SK-N-SH (cell line): ENCODE measurements at regions not wholly inside any gene's neighbourhood (a gene's known extent, or its start where the extent isn't known, plus 50 kb on each side); places are given as distances from the start of the nearest gene placed in this dataset.

ENCODE experiments used
- CTCF ChIA-PET: fragments of 300-600, 350-600 bp; formaldehyde crosslinking; extraction: SDS; loops from one replicate; lab custom pipeline; 2021; lab: Yijun Ruan, JAX
- POLR2A ChIA-PET: fragments of 350-600 bp; sonication (Branson Sonifier 250); formaldehyde crosslinking; extraction: SDS; loops from one replicate; lab custom pipeline; 2020; ENCODE audit warnings: antibody characterized with exemption, inconsistent platforms; lab: Yijun Ruan, JAX
- DNase-seq: peaks from one replicate; pipeline ENCODE4 v3.0.0; 2012
- H2AFZ ChIP-seq: fragments of 200-600 bp; sonication (generic); 2 replicates; pipeline ENCODE4 v1.8.1; 2016; ENCODE audit warnings: antibody characterized with exemption, mild to moderate bottlenecking, low read depth
- H3F3A ChIP-seq: fragments of 200-600 bp; sonication (generic); replicated peaks from 2 replicates; pipeline ENCODE3; 2016; ENCODE audit warnings: antibody characterized with exemption, mild to moderate bottlenecking; ENCODE audit not compliant: insufficient read depth
- H3K27ac ChIP-seq, 2 experiments: fragments of 200-500 bp in 1 of 2; fragments of 200-600 bp in 1 of 2; sonication (Bioruptor generic) in 1 of 2; sonication (generic), shearing (Covaris generic) in 1 of 2; 2 replicates each; pipeline versions ENCODE4 v1.5.1 to v1.6.1; 2014 to 2016; ENCODE audit warnings: low read depth in 2 of 2, inconsistent platforms in 1 of 2, low read length in 1 of 2, mild to moderate bottlenecking in 1 of 2, mixed read lengths in 1 of 2
- H3K27me3 ChIP-seq: fragments of 200-600 bp; sonication (generic), shearing (Covaris generic); 2 replicates; pipeline ENCODE4 v1.6.1; 2016; ENCODE audit warnings: mixed run types; ENCODE audit not compliant: insufficient read depth
- H3K36me3 ChIP-seq, 2 experiments: fragments of 200-500 bp in 1 of 2; fragments of 200-600 bp in 1 of 2; sonication (Bioruptor generic) in 1 of 2; sonication (generic) in 1 of 2; replicated peaks in 1 of 2; 2 replicates each; pipeline versions ENCODE3 to v1.5.1; 2014 to 2016; ENCODE audit warnings: low read length in 1 of 2, mild to moderate bottlenecking in 1 of 2; ENCODE audit not compliant: insufficient read depth in 2 of 2, control insufficient read depth in 1 of 2
- H3K4me1 ChIP-seq, 2 experiments: fragments of 200-500 bp in 1 of 2; fragments of 200-600 bp in 1 of 2; sonication (Bioruptor generic) in 1 of 2; sonication (generic), shearing (Covaris generic) in 1 of 2; 2 replicates each; pipeline versions ENCODE4 v1.5.1 to v1.6.1; 2014 to 2016; ENCODE audit warnings: low read depth in 1 of 2, low read length in 1 of 2, mixed run types in 1 of 2; ENCODE audit not compliant: insufficient read depth in 2 of 2, control insufficient read depth in 1 of 2
- H3K4me2 ChIP-seq: fragments of 200-600 bp; sonication (generic), shearing (Covaris generic); 2 replicates; pipeline ENCODE4 v1.6.1; 2017; ENCODE audit warnings: mixed run types
- H3K4me3 ChIP-seq, 2 experiments: fragments of 200-500 bp in 1 of 2; fragments of 200-600 bp in 1 of 2; sonication (Bioruptor generic) in 1 of 2; sonication (generic), shearing (Covaris generic) in 1 of 2; 2 replicates each; pipeline versions ENCODE4 v1.5.1 to v1.8.1; 2014 to 2016; ENCODE audit warnings: low read depth in 2 of 2, inconsistent platforms in 1 of 2, low read length in 1 of 2, mild to moderate bottlenecking in 1 of 2, mixed read lengths in 1 of 2, moderate library complexity in 1 of 2
- H3K79me2 ChIP-seq: fragments of 200-600 bp; sonication (generic); 2 replicates; pipeline ENCODE4 v1.8.1; 2017; ENCODE audit warnings: mild to moderate bottlenecking; ENCODE audit not compliant: insufficient read depth
- H3K9ac ChIP-seq: fragments of 200-600 bp; sonication (generic); 2 replicates; pipeline ENCODE4 v1.6.1; 2017; ENCODE audit warnings: mixed run types
- H3K9me2 ChIP-seq: fragments of 200-600 bp; sonication (generic); 2 replicates; pipeline ENCODE4 v1.6.1; 2017; ENCODE audit warnings: mixed run types
- H3K9me3 ChIP-seq: fragments of 200-600 bp; sonication (generic); 2 replicates; pipeline ENCODE4 v1.6.1; 2017; ENCODE audit warnings: mixed run types, mild to moderate bottlenecking, moderate library complexity
- H4K20me1 ChIP-seq: fragments of 200-600 bp; sonication (generic); 2 replicates; pipeline ENCODE4 v1.6.1; 2017; ENCODE audit warnings: mild to moderate bottlenecking, mixed run types; ENCODE audit not compliant: insufficient read depth
- CHD2 ChIP-seq: fragments of 150-350 bp; IDR thresholded peaks from 2 replicates; pipeline ENCODE4 v1.6.1; 2018; ENCODE audit warnings: low read length; ENCODE audit not compliant: partially characterized antibody
- FOSL2 ChIP-seq: IDR thresholded peaks from 2 replicates; pipeline ENCODE4 v1.4.0; 2012; ENCODE audit warnings: low read depth, mild to moderate bottlenecking, moderate library complexity, borderline replicate concordance
- GATA2 ChIP-seq: sonication (generic); formaldehyde crosslinking; IDR thresholded peaks from 2 replicates; pipeline ENCODE4 v1.5.0; 2020; ENCODE audit warnings: mild to moderate bottlenecking, missing genetic modification reagents
- MEF2A ChIP-seq: IDR thresholded peaks from 2 replicates; pipeline ENCODE4 v1.4.0; 2012; ENCODE audit warnings: low read depth, borderline replicate concordance
- NFIC ChIP-seq: IDR thresholded peaks from 2 replicates; pipeline ENCODE4 v1.4.0; 2012; ENCODE audit warnings: borderline replicate concordance
- RCOR1 ChIP-seq: fragments of 150-350 bp; IDR thresholded peaks from 2 replicates; pipeline ENCODE4 v1.6.1; 2017; ENCODE audit warnings: antibody characterized with exemption, low read length
- REST ChIP-seq: IDR thresholded peaks from 2 replicates; pipeline ENCODE4 v1.6.1; 2012; ENCODE audit warnings: mild to moderate bottlenecking, low read depth, low read length, moderate library complexity
- SIN3A ChIP-seq: IDR thresholded peaks from 2 replicates; pipeline ENCODE4 v1.6.1; 2012; ENCODE audit warnings: low read depth, mild to moderate bottlenecking, low read length, moderate library complexity, borderline replicate concordance
- SMC3 ChIP-seq: IDR thresholded peaks from 2 replicates; pipeline ENCODE4 v1.6.1; 2012; ENCODE audit warnings: low read depth, low read length, improper control_type of control experiment
- TAF1 ChIP-seq: IDR thresholded peaks from 2 replicates; pipeline ENCODE4 v1.6.1; 2012; ENCODE audit warnings: low read depth, mild to moderate bottlenecking, low read length, moderate library complexity, borderline replicate concordance
- TCF12 ChIP-seq: IDR thresholded peaks from 2 replicates; pipeline ENCODE4 v1.4.0; 2012
- ZBTB33 ChIP-seq: IDR thresholded peaks from 2 replicates; pipeline ENCODE4 v1.4.0; 2012; ENCODE audit warnings: low read depth, borderline replicate concordance
- WGBS: methylation state at CpG from one replicate; pipeline ENCODE4 v1.1.6; 2017; ENCODE audit warnings: low lambda C conversion rate; 5-methylcytosine and 5-hydroxymethylcytosine counted together
- TF ChIP-seq, protein P1 (sequence below): IDR thresholded peaks from 2 replicates; pipeline ENCODE4 v1.4.0; 2012; ENCODE audit warnings: low read depth, borderline replicate concordance
- TF ChIP-seq, protein P2 (sequence below): fragments of 200-600 bp; sonication (generic); IDR thresholded peaks from 2 replicates; pipeline ENCODE4 v1.6.1; 2017; ENCODE audit warnings: antibody characterized with exemption, mild to moderate bottlenecking, moderate library complexity

DNA sequence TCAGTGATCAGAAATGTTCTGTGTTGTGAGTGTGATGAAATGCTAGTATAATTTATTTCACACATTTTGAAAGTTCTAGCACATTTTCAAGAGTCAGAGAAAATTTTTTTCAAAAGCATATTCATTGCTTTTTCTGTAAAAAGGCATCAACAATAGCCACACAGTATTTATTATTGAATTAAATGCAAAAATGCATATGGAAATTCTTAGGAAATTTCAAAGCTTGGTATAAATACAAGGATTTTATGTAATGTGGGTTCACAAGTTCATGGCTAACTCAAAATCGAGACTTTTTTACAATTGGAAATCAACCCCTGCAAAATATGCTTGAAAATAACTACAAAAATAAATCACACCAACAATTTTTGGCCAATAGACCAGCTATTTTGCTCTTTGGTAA lies 302.0 kb upstream of the ECI2 start:
- Histone ChIP-seq H3K36me3 (no peaks in the 10 kb centered on the region), H3K9me2 (no peaks in the 10 kb centered on the region), H3K27ac (no peak overlapping the region), H3K79me2 (no peaks in the 10 kb centered on the region), H3K4me1 (no peaks in the 10 kb centered on the region), H3K4me3 (no peak overlapping the region), H3K27me3 (no peaks in the 10 kb centered on the region; the same call in 1 of the 2 replicates), H3K4me2 (no peak overlapping the region), H3K9me3 (no peaks in the 10 kb centered on the region), H2AFZ (no peak overlapping the region), H3K9ac (no peak overlapping the region), H3F3A (no peaks in the 10 kb centered on the region), H4K20me1 (no peaks in the 10 kb centered on the region)
- CTCF ChIA-PET: no interaction called here
- DNase-seq: no peak
- WGBS: 2% methylated on average over 1 of the region's 1 CpG
- POLR2A ChIA-PET: no interaction called here
- no peak for TF ChIP-seq GATA2 (CRISPR knock-in tag)
- TF ChIP-seq REST: no peak

- no peak overlapping the region for H3K4me2 ChIP-seq
- H3K4me1 ChIP-seq: no peaks in the 10 kb centered on the region
- H3K27ac ChIP-seq: no peak overlapping the region
- ChIA-PET CTCF (interaction anchor here (0.6 kb wide), 1 partner anchor 16 kb away, joined by 3 read pairs; no protein-coding TSS in a partner anchor), POLR2A (no interaction called here)
- H3K9ac ChIP-seq: no peak overlapping the region
- no peak for TF ChIP-seq TAF1
- TF ChIP-seq RCOR1: no peak
- TF ChIP-seq NFIC: no peak
- TF ChIP-seq CHD2: no peak
- no peaks in the 10 kb centered on the region for H3K9me3 ChIP-seq
- no peaks in the 10 kb centered on the region for H3K9me2 ChIP-seq
- 9% methylated on average over 2 of the region's 2 CpGs for WGBS
- no peaks in the 10 kb centered on the region for H3K36me3 ChIP-seq
- no peak overlapping the region for H3K4me3 ChIP-seq
- H3K27me3 ChIP-seq: no peaks in the 10 kb centered on the region; the same call in 1 of the 2 replicates
- DNase-seq: no peak
- no peaks in the 10 kb centered on the region for H4K20me1 ChIP-seq
- no peaks in the 10 kb centered on the region for H3K79me2 ChIP-seq
- no peak overlapping the region for H2AFZ ChIP-seq
- H3F3A ChIP-seq: no peaks in the 10 kb centered on the region
Observed at GRCh38 chr6:4435981-4436445, 300.6 kb upstream of the ECI2 start.

DNA sequence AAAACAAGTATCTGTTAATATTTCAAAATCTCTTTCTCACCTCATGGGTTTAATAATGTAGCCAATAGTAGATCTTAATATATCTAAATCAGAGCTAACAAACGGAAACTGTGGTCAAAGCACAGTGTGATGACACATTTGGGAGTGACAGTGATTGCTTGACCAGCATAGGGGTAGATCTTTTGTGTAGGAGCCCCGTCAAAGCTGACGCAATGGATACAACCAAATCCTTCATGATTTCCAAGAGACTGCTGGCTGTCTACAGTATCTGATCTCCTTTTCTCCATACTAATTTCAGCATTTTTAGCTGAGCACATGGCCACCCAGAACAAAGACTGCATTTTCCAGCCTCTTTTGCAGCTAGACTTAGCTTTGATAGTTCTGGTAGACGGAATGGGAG lies 299.3 kb upstream of the ECI2 start:
- Histone ChIP-seq H4K20me1 (no peaks in the 10 kb centered on the region), H3K9me2 (no peaks in the 10 kb centered on the region), H3K36me3 (no peaks in the 10 kb centered on the region), H3F3A (no peaks in the 10 kb centered on the region), H3K27me3 (no peaks in the 10 kb centered on the region; the same call in 1 of the 2 replicates), H3K4me2 (no peak overlapping the region), H3K4me3 (no peak overlapping the region), H3K4me1 (no peaks in the 10 kb centered on the region), H3K79me2 (no peaks in the 10 kb centered on the region), H3K9ac (no peak overlapping the region), H3K9me3 (no peaks in the 10 kb centered on the region), H2AFZ (no peak overlapping the region), H3K27ac (no peak overlapping the region)
- ChIA-PET POLR2A (no interaction called here), CTCF (no interaction called here)
- DNase-seq: no peak
- 64% methylated on average over 4 of the region's 4 CpGs for WGBS
- TF ChIP-seq TCF12 (no peak), SIN3A (no peak), SMC3 (no peak), CHD2 (no peak), RCOR1 (no peak), MEF2A (no peak), TAF1 (no peak), FOSL2 (no peak), ZBTB33 (no peak)
- TF ChIP-seq, protein P1, sequence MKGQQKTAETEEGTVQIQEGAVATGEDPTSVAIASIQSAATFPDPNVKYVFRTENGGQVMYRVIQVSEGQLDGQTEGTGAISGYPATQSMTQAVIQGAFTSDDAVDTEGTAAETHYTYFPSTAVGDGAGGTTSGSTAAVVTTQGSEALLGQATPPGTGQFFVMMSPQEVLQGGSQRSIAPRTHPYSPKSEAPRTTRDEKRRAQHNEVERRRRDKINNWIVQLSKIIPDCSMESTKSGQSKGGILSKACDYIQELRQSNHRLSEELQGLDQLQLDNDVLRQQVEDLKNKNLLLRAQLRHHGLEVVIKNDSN: no peak
- TF ChIP-seq, protein P2, sequence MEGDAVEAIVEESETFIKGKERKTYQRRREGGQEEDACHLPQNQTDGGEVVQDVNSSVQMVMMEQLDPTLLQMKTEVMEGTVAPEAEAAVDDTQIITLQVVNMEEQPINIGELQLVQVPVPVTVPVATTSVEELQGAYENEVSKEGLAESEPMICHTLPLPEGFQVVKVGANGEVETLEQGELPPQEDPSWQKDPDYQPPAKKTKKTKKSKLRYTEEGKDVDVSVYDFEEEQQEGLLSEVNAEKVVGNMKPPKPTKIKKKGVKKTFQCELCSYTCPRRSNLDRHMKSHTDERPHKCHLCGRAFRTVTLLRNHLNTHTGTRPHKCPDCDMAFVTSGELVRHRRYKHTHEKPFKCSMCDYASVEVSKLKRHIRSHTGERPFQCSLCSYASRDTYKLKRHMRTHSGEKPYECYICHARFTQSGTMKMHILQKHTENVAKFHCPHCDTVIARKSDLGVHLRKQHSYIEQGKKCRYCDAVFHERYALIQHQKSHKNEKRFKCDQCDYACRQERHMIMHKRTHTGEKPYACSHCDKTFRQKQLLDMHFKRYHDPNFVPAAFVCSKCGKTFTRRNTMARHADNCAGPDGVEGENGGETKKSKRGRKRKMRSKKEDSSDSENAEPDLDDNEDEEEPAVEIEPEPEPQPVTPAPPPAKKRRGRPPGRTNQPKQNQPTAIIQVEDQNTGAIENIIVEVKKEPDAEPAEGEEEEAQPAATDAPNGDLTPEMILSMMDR: no peak
